ENCODE measurements at regions not wholly inside any gene's neighbourhood (a gene's known extent, or its start where the extent isn't known, plus 50 kb on each side); places are given as distances from the start of the nearest gene placed in this dataset.
"Not testable (repeated sequence)": the region's sequence is repeated elsewhere in the genome, so short reads cannot be mapped to it uniquely, and the experiment has no call there.

DNA sequence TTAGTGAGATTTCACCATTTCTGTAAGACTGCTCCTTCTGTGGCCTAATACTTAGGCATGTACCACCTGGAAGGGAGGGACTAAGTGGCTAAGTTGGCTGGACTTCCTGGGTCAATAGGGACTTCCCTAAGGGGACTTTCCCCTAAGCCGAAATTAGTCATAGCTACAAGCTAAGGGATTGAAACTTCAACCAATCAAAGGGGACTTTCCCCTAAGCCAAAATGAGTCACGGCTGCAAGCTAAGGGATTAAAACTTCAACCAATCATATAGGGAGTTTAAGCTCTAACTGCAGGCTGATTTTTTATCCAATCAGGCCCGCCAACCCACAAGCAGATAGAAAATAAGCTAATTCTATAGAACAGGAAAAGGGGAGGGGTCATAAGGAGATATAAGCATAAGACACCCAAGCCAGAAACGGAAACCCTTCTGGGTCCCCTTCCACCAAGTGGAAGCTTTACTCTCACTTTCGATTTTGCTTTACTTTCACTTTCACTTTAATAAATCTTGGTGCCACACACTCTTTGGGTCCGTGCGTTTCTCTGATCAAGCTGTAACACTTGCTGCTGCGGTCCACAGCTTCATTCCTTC lies 382.8 kb downstream of the KLHL4 start:
- no peak for DNase-seq (ENCODE audit: low read depth, low spot score)
- no peak overlapping the region for H3K4me3 ChIP-seq (ENCODE audit: low read depth, low read length)
- in situ Hi-C loops (cut with HindIII; ENCODE audit: low sequenced_read_pairs): no loop called here
- TF ChIP-seq, protein P1, sequence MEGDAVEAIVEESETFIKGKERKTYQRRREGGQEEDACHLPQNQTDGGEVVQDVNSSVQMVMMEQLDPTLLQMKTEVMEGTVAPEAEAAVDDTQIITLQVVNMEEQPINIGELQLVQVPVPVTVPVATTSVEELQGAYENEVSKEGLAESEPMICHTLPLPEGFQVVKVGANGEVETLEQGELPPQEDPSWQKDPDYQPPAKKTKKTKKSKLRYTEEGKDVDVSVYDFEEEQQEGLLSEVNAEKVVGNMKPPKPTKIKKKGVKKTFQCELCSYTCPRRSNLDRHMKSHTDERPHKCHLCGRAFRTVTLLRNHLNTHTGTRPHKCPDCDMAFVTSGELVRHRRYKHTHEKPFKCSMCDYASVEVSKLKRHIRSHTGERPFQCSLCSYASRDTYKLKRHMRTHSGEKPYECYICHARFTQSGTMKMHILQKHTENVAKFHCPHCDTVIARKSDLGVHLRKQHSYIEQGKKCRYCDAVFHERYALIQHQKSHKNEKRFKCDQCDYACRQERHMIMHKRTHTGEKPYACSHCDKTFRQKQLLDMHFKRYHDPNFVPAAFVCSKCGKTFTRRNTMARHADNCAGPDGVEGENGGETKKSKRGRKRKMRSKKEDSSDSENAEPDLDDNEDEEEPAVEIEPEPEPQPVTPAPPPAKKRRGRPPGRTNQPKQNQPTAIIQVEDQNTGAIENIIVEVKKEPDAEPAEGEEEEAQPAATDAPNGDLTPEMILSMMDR (IDR thresholded peaks at IDR 0.05; ENCODE audit: low read depth, low read length): no peak

DNA sequence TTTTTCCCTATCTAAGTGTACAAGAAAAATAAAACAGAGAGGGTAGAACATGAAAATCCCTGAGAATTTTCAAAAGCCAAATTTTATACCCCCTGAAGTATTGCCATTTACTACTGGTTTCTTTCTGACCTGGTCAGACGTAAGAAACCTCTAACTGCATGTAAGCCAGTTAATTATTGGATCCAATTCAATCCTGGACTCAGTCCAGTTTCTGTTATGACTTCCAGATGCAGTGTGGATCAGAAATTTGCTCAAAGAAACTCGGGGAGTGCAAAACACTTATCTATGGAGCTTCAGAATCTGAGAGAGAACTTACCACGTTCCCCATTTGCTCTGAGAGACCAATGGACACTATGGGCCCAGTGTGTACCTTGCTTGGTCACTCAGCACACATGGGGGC lies 383.5 kb downstream of the KLHL4 start:
- TF ChIP-seq, protein P1 (IDR thresholded peaks at IDR 0.05; ENCODE audit: low read depth, low read length): no peak
- H3K4me3 ChIP-seq (ENCODE audit: low read depth, low read length): no peak overlapping the region
- in situ Hi-C loops (cut with HindIII; ENCODE audit: low sequenced_read_pairs): no loop called here
- no peak for DNase-seq (ENCODE audit: low read depth, low spot score)

DNA sequence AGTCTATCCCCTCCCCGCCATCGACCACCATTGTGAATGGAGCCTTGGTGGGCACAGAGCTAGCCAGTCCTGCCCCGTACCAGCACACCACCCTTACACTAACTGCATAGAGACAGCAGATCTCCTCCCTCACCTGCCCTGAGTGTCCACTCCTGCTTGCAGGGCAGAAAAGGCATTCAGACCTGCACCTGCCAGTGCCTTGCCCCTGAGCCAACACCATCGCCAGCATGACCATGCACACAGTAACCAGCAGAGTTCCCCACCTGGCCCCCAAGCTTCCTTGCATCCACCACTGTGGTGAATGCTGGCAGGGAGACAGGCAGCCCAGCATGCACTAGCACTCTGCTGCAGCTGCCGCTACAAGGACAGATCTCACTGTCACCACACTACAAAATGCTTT lies 397.1 kb downstream of the KLHL4 start:
- TF ChIP-seq, protein P1 (IDR thresholded peaks at IDR 0.05; ENCODE audit: low read depth, low read length): no peak
- in situ Hi-C loops (cut with HindIII; ENCODE audit: low sequenced_read_pairs): no loop called here
- H3K4me3 ChIP-seq (ENCODE audit: low read depth, low read length): no peak overlapping the region
- no peak for DNase-seq (ENCODE audit: low read depth, low spot score)

DNA sequence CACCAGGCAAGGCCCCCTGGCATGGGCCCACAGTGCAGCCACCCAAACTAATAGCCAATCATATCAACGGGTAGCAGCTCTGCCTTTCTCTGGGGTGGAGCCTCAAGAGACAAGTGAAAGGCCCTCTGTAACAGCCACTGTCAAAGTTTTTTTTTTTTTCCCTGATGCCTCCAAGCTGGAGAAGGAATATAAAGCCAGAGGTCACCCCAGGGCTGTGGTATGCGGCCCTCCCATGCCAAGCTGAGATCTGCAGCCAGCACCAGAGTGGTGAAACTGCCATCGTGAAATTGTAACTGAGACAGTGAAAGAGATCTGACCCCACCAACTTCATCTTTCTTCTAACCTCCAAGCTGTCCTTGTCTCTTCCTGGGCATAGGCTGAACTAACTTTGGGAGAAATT lies 407.0 kb downstream of the KLHL4 start:
- in situ Hi-C loops (cut with HindIII; ENCODE audit: low sequenced_read_pairs): no loop called here
- no peak for DNase-seq (ENCODE audit: low read depth, low spot score)
- H3K4me3 ChIP-seq (ENCODE audit: low read depth, low read length): no peak overlapping the region
- TF ChIP-seq, protein P1 (IDR thresholded peaks at IDR 0.05; ENCODE audit: low read depth, low read length): no peak

DNA sequence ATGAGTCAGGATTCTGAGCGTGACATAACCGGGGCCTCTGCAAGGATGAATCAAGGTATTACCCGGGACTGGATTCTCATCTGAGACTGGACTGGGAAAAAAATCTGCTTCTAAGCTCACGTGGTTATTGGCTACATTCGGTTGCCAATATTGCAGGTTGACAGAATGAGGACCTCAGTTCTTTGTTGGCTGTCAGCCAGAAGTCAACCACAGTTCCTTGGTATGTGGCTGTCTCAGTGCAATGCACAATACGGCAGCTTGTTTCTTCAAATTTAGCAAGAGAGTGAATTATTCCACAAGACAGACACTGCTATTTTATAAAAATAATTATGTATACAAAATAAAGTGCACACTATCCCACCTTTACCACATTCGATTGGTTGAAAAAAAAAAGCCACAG lies 424.2 kb downstream of the KLHL4 start:
- DNase-seq (ENCODE audit: low read depth, low spot score): no peak
- H3K4me3 ChIP-seq (ENCODE audit: low read depth, low read length): no peak overlapping the region
- in situ Hi-C loops (cut with HindIII; ENCODE audit: low sequenced_read_pairs): no loop called here
- TF ChIP-seq, protein P1 (IDR thresholded peaks at IDR 0.05; ENCODE audit: low read depth, low read length): no peak

DNA sequence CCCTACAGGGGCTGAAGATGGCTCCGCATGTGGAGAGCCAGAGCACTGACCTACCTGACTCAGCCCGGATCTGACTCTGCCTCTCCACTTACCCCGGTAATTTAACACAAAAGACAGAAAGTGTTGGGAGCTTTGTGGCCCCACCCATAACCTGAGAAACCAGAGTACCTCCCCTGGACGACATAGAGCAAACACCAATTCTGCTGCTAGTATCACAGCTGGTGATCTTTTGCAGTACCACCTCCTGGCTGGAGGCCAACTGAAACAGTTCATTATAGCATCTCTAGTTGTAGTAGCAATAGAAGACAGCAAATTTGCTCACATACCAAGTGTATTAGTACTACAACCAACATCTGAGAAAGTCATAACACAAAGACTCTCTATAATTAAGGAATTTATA lies 443.9 kb downstream of the KLHL4 start:
- in situ Hi-C loops (cut with HindIII; ENCODE audit: low sequenced_read_pairs): no loop called here
- TF ChIP-seq, protein P1 (IDR thresholded peaks at IDR 0.05; ENCODE audit: low read depth, low read length): no peak
- H3K4me3 ChIP-seq (ENCODE audit: low read depth, low read length): no peak overlapping the region
- DNase-seq (ENCODE audit: low read depth, low spot score): no peak

DNA sequence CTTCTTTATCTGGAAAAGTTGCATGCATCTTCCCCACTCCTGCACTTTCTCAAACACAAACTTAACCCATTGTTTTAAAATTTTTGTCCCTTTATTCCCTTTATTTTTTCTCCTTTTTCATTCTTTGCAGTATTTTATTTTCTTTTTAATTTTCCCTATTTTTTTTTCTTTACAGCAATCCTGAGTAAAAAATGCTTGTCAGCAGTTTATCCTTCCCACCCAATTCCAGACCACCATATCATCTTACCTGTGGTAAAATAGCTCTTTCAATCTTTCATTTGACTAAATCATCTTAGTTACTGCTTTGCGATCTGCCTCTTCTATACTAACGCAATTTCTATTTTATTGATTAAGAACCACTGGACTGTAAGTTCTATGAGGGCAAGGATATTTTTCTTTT lies 450.5 kb downstream of the KLHL4 start:
- TF ChIP-seq, protein P1 (IDR thresholded peaks at IDR 0.05; ENCODE audit: low read depth, low read length): no peak
- no peak overlapping the region for H3K4me3 ChIP-seq (ENCODE audit: low read depth, low read length)
- in situ Hi-C loops (cut with HindIII; ENCODE audit: low sequenced_read_pairs): no loop called here
- no peak for DNase-seq (ENCODE audit: low read depth, low spot score)

DNA sequence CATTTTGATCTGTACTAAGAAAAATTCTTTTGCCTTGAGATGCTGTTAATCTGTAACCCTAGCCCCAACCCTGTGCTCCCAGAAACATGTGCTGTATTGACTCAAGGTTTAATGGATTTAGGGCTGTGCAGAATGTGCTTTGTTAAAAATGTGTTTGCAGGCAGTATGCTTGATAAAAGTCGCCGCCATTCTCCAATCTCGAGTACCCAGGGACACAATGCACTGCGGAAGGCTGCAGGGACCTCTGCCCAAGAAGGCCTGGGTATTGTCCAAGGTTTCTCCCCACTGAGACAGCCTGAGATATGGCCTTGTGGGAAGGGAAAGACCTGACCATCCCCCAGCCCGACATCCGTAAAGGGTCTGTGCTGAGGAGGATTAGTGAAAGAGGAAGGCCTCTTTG lies 454.5 kb downstream of the KLHL4 start:
- in situ Hi-C loops (cut with HindIII; ENCODE audit: low sequenced_read_pairs); DNase-seq (ENCODE audit: low read depth, low spot score); H3K4me3 ChIP-seq (ENCODE audit: low read depth, low read length): not testable (repeated sequence)

Data from astrocyte of the spinal cord (primary cell).